GM19395 (cell line): ENCODE measurements at regions not wholly inside any gene's neighbourhood (a gene's known extent, or its start where the extent isn't known, plus 50 kb on each side); places are given as distances from the start of the nearest gene placed in this dataset.

Experiments used
- ATAC-seq: cut with Tn5 transposase; IDR thresholded peaks from one replicate; pipeline ENCODE4 v1.9.1; 2021; ENCODE audit warnings: mild to moderate bottlenecking, moderate library complexity; ENCODE audit not compliant: unreplicated experiment

- no peak for ATAC-seq
Measured at GRCh38 chr5:82330530-82331270, 52.5 kb upstream of the RPS23 start.

GRCh38 chr5:82329393-82329792, 51.2 kb upstream of the RPS23 start:
- no peak for ATAC-seq
